HG02588 (cell line): ENCODE measurements at regions not wholly inside any gene's neighbourhood (a gene's known extent, or its start where the extent isn't known, plus 50 kb on each side); places are given as distances from the start of the nearest gene placed in this dataset.

Experiments used
- ATAC-seq: cut with Tn5 transposase; IDR thresholded peaks from one replicate; pipeline ENCODE4 v1.9.1; 2021; ENCODE audit warnings: mild to moderate bottlenecking, moderate library complexity; ENCODE audit not compliant: unreplicated experiment

DNA sequence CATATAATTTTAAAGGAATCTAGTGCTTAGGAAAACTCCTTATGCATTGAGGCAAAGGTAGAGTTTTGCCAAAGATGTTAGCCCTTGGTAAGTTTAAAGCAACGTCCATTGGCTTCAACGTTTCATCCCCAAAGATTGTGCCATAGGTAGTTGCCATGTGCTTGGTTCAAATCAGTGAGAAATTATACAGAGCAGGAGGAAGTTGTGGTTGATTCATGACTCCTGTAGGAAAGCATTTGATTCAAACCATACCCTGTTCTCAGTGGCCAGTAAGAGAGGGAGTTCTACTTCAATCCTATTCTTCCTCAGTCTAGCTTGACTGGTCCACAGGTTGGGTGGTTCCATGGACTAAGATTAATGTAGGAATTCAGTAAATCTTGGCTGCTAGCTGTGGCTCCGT is 535.6 kb downstream of the QKI start:
- ATAC-seq = no peak

GRCh38 chr6:163949431-163949830 is 534.9 kb downstream of the QKI start:
- no peak for ATAC-seq

- no peak for ATAC-seq
Measured at GRCh38 chr6:163948250-163948649, 533.7 kb downstream of the QKI start.

GRCh38 chr6:163947276-163947675 is 532.8 kb downstream of the QKI start:
- no peak for ATAC-seq

DNA sequence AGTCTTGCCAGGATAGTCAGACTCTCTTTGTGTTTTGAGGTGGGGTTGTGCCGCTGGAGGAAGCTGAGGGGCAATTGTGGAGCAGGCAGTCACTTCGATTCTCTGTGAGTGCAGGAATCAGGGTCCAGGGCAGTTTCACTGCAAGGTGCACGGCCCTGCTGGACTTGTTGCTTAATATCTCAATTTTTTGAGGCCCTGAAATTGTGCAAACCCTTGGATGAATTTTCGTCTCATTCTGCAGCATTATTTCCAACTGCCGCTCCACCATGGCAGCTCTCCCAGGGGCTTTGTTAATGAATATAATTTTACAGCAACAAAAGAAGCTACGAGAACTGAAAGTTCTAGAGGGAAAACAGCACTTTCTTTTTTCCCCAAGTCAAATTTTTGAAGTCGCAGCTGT is 531.9 kb downstream of the QKI start:
- no peak for ATAC-seq

DNA sequence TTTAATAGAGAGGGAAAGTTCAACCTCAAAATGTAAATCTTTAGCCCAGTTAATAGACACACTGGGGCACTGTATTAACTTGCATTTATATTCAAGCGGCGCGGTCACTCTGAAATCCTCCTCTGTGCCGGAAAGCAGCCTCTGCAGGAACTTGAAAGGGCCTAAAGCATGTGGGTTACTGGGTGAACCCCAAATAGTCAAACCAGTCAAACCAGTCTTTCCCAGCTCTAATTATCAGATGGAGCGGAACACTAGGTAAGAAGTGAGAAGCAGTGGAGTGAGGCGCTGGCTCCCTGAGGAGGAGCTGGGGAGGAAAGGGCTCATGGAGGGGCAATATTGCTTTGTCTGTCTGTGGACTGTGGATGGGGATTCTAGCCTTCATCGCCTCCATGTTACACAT is 531.3 kb downstream of the QKI start:
- no peak for ATAC-seq

- ATAC-seq = no peak
Measured at GRCh38 chr6:163944897-163945296, 530.4 kb downstream of the QKI start.

DNA sequence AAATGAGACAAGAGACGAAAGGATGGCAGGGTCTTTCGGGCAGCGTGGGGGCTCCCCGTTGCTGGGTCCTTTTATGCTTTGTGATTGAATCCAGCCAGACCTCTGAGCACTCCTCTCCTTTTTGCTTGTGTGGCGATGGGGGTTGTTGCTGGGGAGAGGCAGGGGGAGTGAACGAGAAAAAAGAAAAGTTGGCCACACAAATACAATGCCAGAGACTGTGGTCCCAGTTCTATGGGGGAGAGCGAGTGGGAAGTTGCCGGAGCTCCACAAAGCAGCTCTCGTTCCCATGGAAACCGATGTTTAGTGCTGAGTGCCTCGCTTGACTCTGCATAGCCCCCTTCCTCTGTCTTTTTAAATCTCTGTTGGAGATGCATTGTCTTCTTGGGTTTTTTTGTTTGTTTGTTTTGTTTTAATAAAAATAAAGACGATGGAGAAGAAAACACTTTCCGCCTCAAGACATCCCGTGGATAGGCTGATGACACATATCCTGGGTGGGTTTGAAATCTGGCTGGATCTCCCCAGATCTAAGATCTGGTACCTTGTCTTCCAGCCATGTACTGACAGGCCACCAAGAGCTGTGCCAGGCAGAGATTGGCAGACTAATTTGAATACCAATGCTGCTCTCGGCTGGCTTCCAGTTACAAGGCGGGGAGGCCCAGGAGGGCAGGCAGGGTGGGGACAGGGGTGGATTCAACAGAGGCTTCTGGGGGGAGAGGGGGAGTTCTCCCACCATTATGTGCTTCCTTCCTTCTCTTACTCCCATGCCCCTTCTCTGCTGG is 529.3 kb downstream of the QKI start:
- no peak for ATAC-seq

DNA sequence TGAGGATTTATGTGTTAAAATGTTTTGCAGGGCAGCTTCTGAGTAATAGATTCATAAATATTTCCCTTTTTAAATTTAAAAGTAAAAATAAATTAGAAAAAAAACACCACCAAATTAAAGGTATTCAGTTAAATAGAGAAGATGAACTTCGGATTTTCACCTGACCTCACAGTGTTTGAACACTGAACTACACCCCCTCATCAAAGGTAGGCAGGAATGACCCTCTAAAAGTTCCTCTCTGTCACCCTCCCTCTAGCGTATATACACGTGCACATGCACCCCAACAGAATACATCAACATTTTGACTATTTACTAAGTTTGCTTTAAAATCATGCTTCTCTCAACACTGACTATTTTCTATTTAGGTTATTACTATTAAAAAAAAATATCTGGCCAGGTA is 528.3 kb downstream of the QKI start:
- ATAC-seq = no peak

GRCh38 chr6:163941624-163941976 is 527.1 kb downstream of the QKI start:
- ATAC-seq = no peak

DNA sequence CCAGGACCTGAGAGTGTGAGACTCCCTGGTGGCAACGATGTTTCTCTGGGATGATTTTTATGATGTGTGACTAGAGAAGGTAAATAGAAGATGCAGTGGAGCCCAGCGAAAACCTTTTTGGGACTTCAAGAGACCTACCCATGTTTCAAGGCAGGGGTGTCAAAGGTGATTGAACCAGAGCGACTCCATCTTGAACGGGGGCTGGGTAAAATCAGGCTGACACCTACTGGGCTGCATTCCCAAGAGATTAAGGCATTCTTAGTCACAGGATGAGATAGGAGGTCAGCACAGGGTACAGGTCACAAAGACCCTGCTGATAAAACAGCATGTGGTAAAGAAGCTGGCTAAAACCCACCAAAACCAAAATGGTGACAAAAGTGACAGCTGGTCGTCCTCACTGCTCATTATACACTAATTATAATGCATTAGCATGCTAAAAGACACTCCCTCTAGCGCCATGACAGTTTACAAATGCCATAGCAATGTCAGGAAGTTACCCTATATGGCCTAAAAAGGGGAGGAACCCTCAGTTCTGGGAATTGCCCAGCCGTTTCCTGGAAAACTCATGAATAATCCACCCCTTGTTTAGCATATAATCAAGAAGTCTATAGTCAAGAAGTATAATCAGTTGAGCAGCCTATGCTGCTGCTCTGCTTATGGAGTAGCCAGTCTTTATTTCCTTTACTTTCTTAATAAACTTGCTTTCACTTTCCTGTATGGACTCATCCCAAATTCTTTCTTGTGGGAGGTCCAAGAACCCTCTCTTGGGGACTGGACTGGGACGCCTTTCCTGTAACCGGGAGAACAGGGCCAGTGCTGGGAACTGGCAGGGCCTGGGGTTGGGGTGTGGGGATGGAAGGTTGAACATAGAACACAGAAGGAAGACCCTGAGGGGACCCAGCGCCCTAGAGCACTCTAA is 526.4 kb downstream of the QKI start:
- ATAC-seq = no peak

DNA sequence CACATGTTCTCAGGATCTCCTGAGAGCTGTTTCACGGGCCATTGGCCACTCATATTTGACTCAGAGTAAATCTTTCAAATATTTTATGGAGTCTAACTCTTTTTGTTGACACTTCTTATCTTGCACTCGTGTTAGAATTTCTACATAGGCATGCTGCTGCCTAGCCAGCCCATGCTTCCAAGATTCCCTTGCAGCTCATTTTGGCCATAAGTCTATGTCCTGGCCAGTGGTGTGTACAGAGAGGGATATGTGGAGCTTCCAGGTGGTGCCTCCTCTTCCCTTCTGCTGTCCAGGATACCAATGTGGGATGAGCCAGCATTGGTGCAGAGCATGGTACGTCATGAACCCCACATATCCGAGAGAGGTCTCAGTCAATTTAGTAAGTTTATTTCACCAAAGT is 522.6 kb downstream of the QKI start:
- ATAC-seq = no peak

DNA sequence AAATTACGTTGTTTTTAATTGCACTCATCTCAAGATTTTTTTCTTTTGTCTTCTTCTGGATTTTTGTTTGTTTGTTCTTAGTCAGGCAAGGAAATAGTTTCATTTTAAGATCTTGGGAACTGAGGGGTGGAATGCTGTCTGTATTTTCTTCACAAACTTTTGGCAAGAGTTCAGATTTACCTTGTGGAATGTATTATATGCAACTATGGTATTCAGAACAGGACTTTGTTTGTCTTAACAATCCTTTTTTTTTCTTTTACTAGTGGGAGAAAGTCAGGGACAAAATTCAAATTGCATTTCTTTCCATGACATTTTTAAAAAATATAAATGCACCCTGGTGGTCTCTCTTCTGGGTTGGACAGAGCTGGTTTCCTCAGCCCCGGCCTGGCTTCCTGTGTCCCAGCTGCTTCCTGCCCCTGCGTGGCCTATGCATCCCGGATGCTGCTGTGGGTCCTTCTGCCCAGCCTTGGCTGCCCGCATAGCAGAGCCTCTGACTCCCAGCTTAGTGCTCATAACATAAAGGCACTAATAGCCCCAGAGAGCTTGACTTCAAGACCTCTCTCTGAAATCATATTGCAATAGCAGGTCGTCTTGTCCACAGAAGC is 520.7 kb downstream of the QKI start:
- no peak for ATAC-seq

- no peak for ATAC-seq
Measured at GRCh38 chr6:163930012-163930411, 515.5 kb downstream of the QKI start.

- no peak for ATAC-seq
Measured at GRCh38 chr6:163929538-163929937, 515.0 kb downstream of the QKI start.

DNA sequence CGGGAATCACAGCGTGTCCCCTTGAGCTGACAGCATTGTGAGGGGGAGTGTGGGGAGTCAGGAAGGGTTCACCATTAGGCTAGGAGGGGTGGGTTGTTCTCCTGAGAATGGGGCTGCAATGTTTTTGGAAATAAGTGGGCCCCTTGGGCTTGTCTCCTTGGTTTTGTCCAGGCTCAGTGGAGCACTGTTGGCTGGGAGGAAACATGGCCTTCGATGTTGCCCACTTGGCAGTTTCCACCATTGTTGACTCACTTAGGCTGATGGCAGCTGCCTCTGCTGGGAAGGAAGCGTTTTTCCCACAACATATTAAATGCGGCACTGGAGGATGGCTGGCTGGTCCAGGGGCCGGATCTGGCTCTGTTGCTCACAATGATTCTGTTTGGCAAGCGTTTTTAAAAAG is 512.1 kb downstream of the QKI start:
- no peak for ATAC-seq

GRCh38 chr6:163925839-163926238 is 511.3 kb downstream of the QKI start:
- ATAC-seq = no peak

DNA sequence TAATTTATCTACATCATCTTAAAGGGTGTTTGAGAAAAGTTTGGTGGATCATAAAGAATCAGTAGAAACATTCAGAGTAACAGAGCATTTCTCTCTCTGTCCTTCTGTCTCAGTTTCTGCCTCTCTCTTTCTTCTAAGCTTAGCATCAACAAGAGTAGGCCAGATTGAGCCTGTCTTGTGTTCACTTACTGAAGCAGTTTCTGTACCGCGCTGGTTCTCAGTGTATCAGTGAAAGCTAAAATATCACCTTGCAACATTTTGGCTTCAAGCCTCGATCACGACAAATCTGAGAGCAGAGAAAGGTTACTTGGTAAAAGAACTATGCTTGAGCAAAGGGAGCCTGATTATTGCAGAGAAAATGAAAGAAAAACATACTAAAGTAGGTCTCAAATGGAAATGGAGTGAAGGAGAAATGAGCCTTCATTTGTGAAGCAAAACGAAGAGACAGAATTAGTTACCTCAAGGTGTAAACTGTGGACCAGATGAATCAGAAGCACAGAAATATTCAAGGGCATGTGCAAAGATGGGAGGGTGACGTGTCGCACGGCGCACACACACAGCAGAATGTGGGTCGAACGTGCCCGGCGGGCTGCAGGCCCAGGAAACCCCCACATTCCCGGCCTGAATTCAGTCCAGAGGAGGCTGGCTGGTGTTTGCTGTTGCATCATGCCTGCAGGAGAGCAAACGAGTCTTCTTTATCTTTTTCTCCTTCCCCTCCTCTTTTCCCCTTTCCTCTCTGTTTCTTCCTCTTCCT is 509.3 kb downstream of the QKI start:
- ATAC-seq = no peak

GRCh38 chr6:163922562-163922961 is 508.0 kb downstream of the QKI start:
- no peak for ATAC-seq

GRCh38 chr6:163919652-163920051 is 505.1 kb downstream of the QKI start:
- ATAC-seq = no peak
